HL-60 (cell line): ENCODE measurements at regions not wholly inside any gene's neighbourhood (a gene's known extent, or its start where the extent isn't known, plus 50 kb on each side); places are given as distances from the start of the nearest gene placed in this dataset.

Experiments
- GABPA ChIP-seq: IDR thresholded peaks from 2 replicates; pipeline ENCODE4 v1.6.1; 2012; ENCODE audit warnings: low read depth
- POLR2AphosphoS5 ChIP-seq: IDR thresholded peaks from 2 replicates; pipeline ENCODE4 v1.6.1; 2012; ENCODE audit warnings: low read depth
- TF ChIP-seq, protein P1 (sequence below): IDR thresholded peaks from one replicate; pipeline ENCODE4 v1.5.1; 2011; ENCODE audit warnings: low read length, control low read depth, inconsistent platforms; ENCODE audit not compliant: insufficient read depth
- TF ChIP-seq, protein P2 (sequence below): IDR thresholded peaks from 2 replicates; pipeline ENCODE4 v1.6.1; 2012; ENCODE audit warnings: low read depth; ENCODE audit not compliant: insufficient replicate concordance

DNA sequence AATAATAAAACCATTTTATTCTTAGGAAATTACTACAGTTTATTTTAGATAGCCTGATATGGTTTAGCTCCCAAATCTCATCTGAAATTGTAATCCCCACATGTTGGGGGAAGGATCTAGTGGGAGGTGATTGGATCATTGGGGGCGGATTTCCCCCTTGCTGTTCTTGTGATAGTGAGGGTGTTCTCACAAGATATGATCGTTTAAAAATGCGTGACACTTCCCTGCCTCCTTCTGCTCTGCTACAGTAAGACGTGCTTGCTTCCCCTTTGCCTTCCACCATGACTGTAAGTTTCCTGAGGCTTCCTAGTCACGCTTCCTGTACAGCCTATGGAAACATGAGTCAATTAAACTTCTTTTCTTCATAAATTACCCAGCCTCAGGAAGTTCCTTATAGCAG is 122.4 kb upstream of the FGF10 start:
- TF ChIP-seq, protein P1, sequence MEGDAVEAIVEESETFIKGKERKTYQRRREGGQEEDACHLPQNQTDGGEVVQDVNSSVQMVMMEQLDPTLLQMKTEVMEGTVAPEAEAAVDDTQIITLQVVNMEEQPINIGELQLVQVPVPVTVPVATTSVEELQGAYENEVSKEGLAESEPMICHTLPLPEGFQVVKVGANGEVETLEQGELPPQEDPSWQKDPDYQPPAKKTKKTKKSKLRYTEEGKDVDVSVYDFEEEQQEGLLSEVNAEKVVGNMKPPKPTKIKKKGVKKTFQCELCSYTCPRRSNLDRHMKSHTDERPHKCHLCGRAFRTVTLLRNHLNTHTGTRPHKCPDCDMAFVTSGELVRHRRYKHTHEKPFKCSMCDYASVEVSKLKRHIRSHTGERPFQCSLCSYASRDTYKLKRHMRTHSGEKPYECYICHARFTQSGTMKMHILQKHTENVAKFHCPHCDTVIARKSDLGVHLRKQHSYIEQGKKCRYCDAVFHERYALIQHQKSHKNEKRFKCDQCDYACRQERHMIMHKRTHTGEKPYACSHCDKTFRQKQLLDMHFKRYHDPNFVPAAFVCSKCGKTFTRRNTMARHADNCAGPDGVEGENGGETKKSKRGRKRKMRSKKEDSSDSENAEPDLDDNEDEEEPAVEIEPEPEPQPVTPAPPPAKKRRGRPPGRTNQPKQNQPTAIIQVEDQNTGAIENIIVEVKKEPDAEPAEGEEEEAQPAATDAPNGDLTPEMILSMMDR, result no peak
- no peak for TF ChIP-seq POLR2AphosphoS5
- TF ChIP-seq, protein P2, sequence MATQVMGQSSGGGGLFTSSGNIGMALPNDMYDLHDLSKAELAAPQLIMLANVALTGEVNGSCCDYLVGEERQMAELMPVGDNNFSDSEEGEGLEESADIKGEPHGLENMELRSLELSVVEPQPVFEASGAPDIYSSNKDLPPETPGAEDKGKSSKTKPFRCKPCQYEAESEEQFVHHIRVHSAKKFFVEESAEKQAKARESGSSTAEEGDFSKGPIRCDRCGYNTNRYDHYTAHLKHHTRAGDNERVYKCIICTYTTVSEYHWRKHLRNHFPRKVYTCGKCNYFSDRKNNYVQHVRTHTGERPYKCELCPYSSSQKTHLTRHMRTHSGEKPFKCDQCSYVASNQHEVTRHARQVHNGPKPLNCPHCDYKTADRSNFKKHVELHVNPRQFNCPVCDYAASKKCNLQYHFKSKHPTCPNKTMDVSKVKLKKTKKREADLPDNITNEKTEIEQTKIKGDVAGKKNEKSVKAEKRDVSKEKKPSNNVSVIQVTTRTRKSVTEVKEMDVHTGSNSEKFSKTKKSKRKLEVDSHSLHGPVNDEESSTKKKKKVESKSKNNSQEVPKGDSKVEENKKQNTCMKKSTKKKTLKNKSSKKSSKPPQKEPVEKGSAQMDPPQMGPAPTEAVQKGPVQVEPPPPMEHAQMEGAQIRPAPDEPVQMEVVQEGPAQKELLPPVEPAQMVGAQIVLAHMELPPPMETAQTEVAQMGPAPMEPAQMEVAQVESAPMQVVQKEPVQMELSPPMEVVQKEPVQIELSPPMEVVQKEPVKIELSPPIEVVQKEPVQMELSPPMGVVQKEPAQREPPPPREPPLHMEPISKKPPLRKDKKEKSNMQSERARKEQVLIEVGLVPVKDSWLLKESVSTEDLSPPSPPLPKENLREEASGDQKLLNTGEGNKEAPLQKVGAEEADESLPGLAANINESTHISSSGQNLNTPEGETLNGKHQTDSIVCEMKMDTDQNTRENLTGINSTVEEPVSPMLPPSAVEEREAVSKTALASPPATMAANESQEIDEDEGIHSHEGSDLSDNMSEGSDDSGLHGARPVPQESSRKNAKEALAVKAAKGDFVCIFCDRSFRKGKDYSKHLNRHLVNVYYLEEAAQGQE, result no peak
- TF ChIP-seq GABPA, result no peak
